ENCODE measurements at regions not wholly inside any gene's neighbourhood (a gene's known extent, or its start where the extent isn't known, plus 50 kb on each side); places are given as distances from the start of the nearest gene placed in this dataset.
"Not testable (repeated sequence)": the region's sequence is repeated elsewhere in the genome, so short reads cannot be mapped to it uniquely, and the experiment has no call there.

DNA sequence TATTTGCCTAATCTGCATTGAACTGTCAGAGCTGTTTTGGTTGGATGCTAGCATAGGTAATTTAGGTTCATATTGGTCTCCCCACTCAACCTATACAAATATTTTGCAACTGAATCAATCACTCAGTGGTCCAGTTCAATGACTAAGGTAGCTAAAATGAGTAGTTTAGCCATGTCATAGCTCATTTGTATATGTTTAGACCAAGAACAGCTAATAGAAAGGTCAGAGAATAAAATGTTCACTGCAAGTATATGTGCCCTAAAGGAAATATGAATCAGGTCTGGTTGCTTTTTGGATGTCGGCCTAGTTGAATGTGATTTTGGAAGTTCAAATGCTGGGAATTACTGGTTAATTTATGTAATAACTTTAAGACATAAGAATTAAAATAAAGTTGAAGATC, 883.9 kb downstream of the LRFN5 start:
- Histone ChIP-seq H3K4me1 (ENCODE audit: control insufficient read depth, insufficient read depth, low read length) (no peaks in the 10 kb centered on the region), H3K27ac (ENCODE audit: extremely low read depth, low read depth, low read length) (no peak overlapping the region), H3K9me3 (ENCODE audit: control insufficient read depth, insufficient read depth, low read depth, low read length) (no peaks in the 10 kb centered on the region), H3K36me3 (ENCODE audit: control insufficient read depth in 2 of 2, insufficient read depth in 1 of 2, low read length in 2 of 2) (no peaks in the 10 kb centered on the region), H3K4me3 (ENCODE audit: low read depth, low read length) (no peak overlapping the region)
- ChIA-PET CTCF (interaction anchor here (0.6 kb wide), 1 partner anchor 34 kb away, joined by 3 read pairs; no protein-coding TSS in a partner anchor), POLR2A (no interaction called here)
- no peak for TF ChIP-seq ZNF76 (tag by site-specific recombination; IDR thresholded peaks at IDR 0.05; ENCODE audit: borderline replicate concordance, low read depth)
- TF ChIP-seq ZNF623 (tag by site-specific recombination; IDR thresholded peaks at IDR 0.05): no peak
- TF ChIP-seq PRDM1 (tag by site-specific recombination; IDR thresholded peaks at IDR 0.05): no peak
- no peak for TF ChIP-seq ZNF266 (tag by site-specific recombination; IDR thresholded peaks at IDR 0.05; ENCODE audit: low read depth)
- TF ChIP-seq ZNF670 (tag by site-specific recombination; IDR thresholded peaks at IDR 0.05; ENCODE audit: low read depth): no peak
- no peak for TF ChIP-seq ZNF639 (tag by site-specific recombination; IDR thresholded peaks at IDR 0.05)
- no peak for TF ChIP-seq GFI1B (tag by site-specific recombination; IDR thresholded peaks at IDR 0.05)
- TF ChIP-seq ZNF654 (tag by site-specific recombination; IDR thresholded peaks at IDR 0.05; ENCODE audit: low read depth): no peak
- no peak for TF ChIP-seq ZNF701 (tag by site-specific recombination; IDR thresholded peaks at IDR 0.05)
- no peak for TF ChIP-seq ZNF335 (tag by site-specific recombination; conservative IDR thresholded peaks at IDR 0.05)
- no peak for TF ChIP-seq ZNF214 (tag by site-specific recombination; IDR thresholded peaks at IDR 0.05; ENCODE audit: borderline replicate concordance)
- TF ChIP-seq ZNF350 (tag by site-specific recombination; IDR thresholded peaks at IDR 0.05): no peak
- TF ChIP-seq ZNF394 (tag by site-specific recombination; IDR thresholded peaks at IDR 0.05; ENCODE audit: borderline replicate concordance): no peak

- Histone ChIP-seq H3K36me3 (ENCODE audit: control insufficient read depth in 2 of 2, insufficient read depth in 1 of 2, low read length in 2 of 2) (no peaks in the 10 kb centered on the region), H3K27ac (ENCODE audit: extremely low read depth, low read depth, low read length) (no peak overlapping the region), H3K4me3 (ENCODE audit: low read depth, low read length) (no peak overlapping the region), H3K9me3 (ENCODE audit: control insufficient read depth, insufficient read depth, low read depth, low read length) (no peaks in the 10 kb centered on the region), H3K4me1 (ENCODE audit: control insufficient read depth, insufficient read depth, low read length) (no peaks in the 10 kb centered on the region)
- CTCF ChIA-PET: no interaction called here
- POLR2A ChIA-PET: no interaction called here
- TF ChIP-seq MYNN (tag by site-specific recombination; IDR thresholded peaks at IDR 0.05; ENCODE audit: borderline replicate concordance): no peak
- no peak for TF ChIP-seq ZNF133 (tag by site-specific recombination; IDR thresholded peaks at IDR 0.05)
- TF ChIP-seq, protein P1, sequence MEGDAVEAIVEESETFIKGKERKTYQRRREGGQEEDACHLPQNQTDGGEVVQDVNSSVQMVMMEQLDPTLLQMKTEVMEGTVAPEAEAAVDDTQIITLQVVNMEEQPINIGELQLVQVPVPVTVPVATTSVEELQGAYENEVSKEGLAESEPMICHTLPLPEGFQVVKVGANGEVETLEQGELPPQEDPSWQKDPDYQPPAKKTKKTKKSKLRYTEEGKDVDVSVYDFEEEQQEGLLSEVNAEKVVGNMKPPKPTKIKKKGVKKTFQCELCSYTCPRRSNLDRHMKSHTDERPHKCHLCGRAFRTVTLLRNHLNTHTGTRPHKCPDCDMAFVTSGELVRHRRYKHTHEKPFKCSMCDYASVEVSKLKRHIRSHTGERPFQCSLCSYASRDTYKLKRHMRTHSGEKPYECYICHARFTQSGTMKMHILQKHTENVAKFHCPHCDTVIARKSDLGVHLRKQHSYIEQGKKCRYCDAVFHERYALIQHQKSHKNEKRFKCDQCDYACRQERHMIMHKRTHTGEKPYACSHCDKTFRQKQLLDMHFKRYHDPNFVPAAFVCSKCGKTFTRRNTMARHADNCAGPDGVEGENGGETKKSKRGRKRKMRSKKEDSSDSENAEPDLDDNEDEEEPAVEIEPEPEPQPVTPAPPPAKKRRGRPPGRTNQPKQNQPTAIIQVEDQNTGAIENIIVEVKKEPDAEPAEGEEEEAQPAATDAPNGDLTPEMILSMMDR (tag by site-specific recombination; IDR thresholded peaks at IDR 0.05): no peak
- TF ChIP-seq KLF7 (tag by site-specific recombination; IDR thresholded peaks at IDR 0.05; ENCODE audit: borderline replicate concordance): no peak
- TF ChIP-seq ZNF416 (tag by site-specific recombination; IDR thresholded peaks at IDR 0.05): no peak
- TF ChIP-seq, protein P2, sequence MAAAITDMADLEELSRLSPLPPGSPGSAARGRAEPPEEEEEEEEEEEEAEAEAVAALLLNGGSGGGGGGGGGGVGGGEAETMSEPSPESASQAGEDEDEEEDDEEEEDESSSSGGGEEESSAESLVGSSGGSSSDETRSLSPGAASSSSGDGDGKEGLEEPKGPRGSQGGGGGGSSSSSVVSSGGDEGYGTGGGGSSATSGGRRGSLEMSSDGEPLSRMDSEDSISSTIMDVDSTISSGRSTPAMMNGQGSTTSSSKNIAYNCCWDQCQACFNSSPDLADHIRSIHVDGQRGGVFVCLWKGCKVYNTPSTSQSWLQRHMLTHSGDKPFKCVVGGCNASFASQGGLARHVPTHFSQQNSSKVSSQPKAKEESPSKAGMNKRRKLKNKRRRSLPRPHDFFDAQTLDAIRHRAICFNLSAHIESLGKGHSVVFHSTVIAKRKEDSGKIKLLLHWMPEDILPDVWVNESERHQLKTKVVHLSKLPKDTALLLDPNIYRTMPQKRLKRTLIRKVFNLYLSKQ (tag by site-specific recombination; IDR thresholded peaks at IDR 0.05; ENCODE audit: borderline replicate concordance): no peak
- TF ChIP-seq ZNF585B (tag by site-specific recombination; IDR thresholded peaks at IDR 0.05): no peak
- no peak for TF ChIP-seq ZNF510 (tag by site-specific recombination; IDR thresholded peaks at IDR 0.05; ENCODE audit: insufficient replicate concordance)
- TF ChIP-seq GFI1B (tag by site-specific recombination; IDR thresholded peaks at IDR 0.05): no peak
- TF ChIP-seq MZF1 (tag by site-specific recombination; IDR thresholded peaks at IDR 0.05; ENCODE audit: borderline replicate concordance): no peak
These were observed 882.3 kb downstream of the LRFN5 start for GRCh38 chr14:42488965-42489364.

DNA sequence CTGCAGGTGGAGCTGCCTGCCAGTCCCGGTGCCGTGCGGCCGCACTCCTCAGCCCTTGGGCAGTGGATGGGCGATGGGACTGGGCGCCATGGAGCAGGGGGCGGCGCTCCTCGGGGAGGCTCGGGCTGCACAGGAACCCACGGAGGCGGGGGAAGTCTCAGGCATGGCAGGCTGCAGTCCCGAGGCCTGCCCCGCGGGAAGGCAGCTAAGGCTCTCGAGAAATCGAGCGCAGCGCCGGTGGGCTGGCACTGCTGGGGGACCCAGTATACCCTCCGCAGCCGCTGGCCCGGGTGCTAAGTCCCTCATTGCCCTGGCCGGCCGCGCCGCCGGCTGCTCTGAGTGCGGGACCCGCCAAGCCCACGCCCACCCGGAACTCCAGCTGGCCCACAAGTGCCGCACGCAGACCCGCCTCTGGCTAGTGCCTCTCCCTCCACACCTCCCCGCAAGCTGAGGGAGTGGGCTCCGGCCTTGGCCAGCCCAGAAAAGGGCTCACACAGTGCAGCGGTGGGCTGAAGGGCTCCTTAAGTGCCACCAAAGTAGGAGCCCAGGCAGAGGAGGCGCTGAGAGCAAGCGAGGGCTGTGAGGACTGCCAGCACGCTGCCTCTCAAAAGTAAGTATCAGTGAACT, 875.8 kb downstream of the LRFN5 start:
- CTCF ChIA-PET; H3K4me1 ChIP-seq (ENCODE audit: control insufficient read depth, insufficient read depth, low read length); H3K9me3 ChIP-seq (ENCODE audit: control insufficient read depth, insufficient read depth, low read depth, low read length); H3K36me3 ChIP-seq (ENCODE audit: control insufficient read depth in 2 of 2, insufficient read depth in 1 of 2, low read length in 2 of 2); H3K4me3 ChIP-seq (ENCODE audit: low read depth, low read length); POLR2A ChIA-PET; H3K27ac ChIP-seq (ENCODE audit: extremely low read depth, low read depth, low read length): not testable (repeated sequence)

- H3K27ac ChIP-seq (ENCODE audit: extremely low read depth, low read depth, low read length); H3K4me3 ChIP-seq (ENCODE audit: low read depth, low read length); H3K36me3 ChIP-seq (ENCODE audit: control insufficient read depth in 2 of 2, insufficient read depth in 1 of 2, low read length in 2 of 2); CTCF ChIA-PET; H3K4me1 ChIP-seq (ENCODE audit: control insufficient read depth, insufficient read depth, low read length); H3K9me3 ChIP-seq (ENCODE audit: control insufficient read depth, insufficient read depth, low read depth, low read length); POLR2A ChIA-PET: not testable (repeated sequence)
These were observed 875.0 kb downstream of the LRFN5 start for GRCh38 chr14:42481714-42482113.

Data from HEK293 (cell line).